Suprapubic skin (tissue), 3 donors: ENCODE measurements at regions not wholly inside any gene's neighbourhood (a gene's known extent, or its start where the extent isn't known, plus 50 kb on each side); places are given as distances from the start of the nearest gene placed in this dataset.

ENCODE experiments used
- POLR2A ChIP-seq, 2 donors: fragments of 450-650 bp; IDR thresholded peaks; one replicate each; pipeline ENCODE4 v1.6.1; 2017; ENCODE audit warnings: antibody characterized with exemption in 2 of 2, mild to moderate bottlenecking in 2 of 2, moderate library complexity in 2 of 2
- TF ChIP-seq, protein P1 (sequence below), 2 donors: fragments of 200-600 bp in 1 of 2; fragments of 450-650 bp in 1 of 2; sonication (generic) in 1 of 2; IDR thresholded peaks; one replicate each; pipeline ENCODE4 v1.5.1; 2016 to 2019; ENCODE audit warnings: antibody characterized with exemption in 2 of 2, mild to moderate bottlenecking in 1 of 2, moderate library complexity in 1 of 2

DNA sequence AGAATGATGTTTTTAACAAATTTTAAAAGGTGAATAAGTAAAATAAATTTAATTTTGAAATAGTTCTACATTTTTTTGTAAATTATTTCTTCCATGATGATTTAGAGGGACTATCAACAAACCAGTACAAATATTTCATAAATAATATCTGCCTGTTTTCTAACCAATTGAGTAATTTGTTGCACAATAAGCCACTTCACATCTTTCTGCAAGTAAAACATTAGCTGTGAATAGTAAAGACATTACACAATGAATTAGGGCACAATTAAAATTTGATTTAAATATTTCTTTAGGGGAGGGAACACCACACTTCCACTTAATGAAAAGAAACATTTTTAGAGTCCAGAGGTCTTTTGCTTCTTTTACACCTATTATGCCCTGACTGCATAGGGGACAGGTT, 118.4 kb upstream of the PTPRK start:
- TF ChIP-seq, protein P1, sequence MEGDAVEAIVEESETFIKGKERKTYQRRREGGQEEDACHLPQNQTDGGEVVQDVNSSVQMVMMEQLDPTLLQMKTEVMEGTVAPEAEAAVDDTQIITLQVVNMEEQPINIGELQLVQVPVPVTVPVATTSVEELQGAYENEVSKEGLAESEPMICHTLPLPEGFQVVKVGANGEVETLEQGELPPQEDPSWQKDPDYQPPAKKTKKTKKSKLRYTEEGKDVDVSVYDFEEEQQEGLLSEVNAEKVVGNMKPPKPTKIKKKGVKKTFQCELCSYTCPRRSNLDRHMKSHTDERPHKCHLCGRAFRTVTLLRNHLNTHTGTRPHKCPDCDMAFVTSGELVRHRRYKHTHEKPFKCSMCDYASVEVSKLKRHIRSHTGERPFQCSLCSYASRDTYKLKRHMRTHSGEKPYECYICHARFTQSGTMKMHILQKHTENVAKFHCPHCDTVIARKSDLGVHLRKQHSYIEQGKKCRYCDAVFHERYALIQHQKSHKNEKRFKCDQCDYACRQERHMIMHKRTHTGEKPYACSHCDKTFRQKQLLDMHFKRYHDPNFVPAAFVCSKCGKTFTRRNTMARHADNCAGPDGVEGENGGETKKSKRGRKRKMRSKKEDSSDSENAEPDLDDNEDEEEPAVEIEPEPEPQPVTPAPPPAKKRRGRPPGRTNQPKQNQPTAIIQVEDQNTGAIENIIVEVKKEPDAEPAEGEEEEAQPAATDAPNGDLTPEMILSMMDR (IDR thresholded peaks at IDR 0.05), result no peak
- no peak for TF ChIP-seq POLR2A (IDR thresholded peaks at IDR 0.05)
